ENCODE measurements at regions not wholly inside any gene's neighbourhood (a gene's known extent, or its start where the extent isn't known, plus 50 kb on each side); places are given as distances from the start of the nearest gene placed in this dataset.
"Not testable (repeated sequence)": the region's sequence is repeated elsewhere in the genome, so short reads cannot be mapped to it uniquely, and the experiment has no call there.

DNA sequence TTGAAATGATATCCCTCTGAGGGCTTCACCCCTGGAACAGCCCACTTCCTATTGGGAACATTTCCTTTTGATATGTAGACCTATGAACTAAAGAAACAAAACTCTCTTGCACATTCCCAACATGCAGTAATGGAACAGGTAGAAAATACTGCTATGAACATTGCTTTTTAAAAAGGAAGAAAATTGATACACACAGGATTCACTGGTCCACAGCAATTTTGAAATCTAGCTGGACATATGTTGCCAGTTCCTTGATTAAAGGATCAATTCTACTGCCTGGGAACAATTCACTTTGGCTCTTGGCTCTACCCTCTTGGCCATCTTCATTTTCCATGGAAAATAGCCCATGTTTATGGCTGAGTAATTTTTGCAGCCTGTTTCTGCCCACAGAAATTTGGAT lies 74.9 kb upstream of the ZNF280D start:
- no peak for DNase-seq

DNA sequence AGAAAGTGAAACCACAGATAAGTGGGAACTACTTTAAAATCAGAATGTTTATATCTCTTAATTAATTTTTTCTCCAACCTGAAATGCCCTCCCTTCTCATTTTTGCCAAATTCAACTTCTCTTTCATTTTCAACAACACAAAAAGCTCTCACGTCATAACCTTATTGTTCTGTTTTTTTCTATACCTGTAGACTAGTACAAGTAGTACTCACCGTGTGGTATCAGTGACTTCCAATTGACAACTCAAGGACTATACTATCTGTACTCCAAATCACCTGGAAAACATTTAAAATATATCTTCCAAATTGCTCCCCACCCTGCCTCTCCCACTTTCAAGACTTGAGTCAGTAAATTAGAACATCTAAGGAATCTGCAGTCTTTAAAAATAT lies 72.8 kb upstream of the ZNF280D start:
- no peak for DNase-seq

DNA sequence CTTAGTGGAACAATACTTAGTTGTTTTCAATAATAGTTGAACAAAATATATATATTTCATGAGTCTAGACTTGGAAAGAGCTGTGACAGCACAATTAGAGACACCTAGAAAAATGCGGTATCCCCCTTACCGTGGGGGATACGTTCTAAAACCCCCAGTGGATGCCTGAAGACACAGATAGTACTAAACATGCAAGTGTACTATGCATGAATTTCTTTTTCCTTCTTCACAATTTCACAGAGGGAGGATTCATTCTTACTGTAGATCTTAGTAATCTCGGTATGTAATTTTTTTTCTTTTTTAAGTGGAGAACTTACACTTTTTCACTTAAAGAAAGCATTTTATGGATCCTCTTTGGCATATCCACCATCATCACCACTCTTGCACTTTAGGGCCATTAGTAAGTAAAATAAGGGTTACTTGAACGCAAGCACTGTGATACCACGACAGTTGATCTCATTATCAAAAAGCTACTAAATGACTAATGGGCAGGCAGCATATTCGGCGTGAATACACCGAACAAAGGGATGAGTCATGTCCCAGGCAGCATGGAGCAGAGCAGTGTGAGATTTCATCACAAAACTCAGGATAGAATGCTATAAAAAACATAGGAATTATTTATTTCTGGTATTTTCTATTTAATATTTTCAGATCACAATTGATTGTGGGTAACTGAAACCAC lies 72.3 kb upstream of the ZNF280D start:
- DNase-seq: no peak

DNA sequence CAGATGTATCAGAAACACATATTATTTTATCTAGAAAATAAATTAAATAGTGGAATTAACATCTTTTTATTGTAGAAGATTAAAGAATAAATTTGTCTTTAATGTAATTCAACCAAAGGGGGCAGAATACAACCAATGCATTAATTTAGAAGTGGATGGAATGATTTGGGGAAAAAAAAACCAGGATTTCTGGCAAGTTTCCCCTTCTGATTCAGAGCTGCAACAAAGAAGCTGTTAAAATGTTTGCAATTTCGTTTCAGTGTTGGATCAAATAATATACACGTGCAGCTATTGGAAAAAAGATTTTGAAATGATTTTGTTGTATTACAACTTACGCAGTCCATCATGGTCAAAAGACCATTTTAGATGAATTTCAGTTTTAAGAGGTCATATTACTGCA lies 71.6 kb upstream of the ZNF280D start:
- DNase-seq: no peak

DNA sequence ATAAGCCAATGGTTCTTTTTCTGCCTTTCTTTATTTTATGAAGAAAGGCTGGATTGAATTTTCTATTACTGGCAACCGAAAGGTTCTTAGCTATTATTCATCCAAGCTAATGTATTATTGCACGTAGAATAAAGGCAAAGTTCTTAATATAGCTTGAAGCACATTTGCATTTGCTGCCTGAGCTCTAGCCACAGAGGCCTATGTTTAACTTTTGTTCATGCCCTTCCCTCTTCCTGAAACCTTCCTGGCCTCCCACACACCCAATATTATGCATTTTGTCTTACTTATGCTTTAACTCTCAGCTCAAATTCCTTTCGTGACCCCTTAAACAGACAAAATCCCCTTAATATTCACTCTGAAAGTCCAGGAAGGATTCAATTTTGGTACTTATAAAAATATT lies 71.0 kb upstream of the ZNF280D start:
- no peak for DNase-seq

DNA sequence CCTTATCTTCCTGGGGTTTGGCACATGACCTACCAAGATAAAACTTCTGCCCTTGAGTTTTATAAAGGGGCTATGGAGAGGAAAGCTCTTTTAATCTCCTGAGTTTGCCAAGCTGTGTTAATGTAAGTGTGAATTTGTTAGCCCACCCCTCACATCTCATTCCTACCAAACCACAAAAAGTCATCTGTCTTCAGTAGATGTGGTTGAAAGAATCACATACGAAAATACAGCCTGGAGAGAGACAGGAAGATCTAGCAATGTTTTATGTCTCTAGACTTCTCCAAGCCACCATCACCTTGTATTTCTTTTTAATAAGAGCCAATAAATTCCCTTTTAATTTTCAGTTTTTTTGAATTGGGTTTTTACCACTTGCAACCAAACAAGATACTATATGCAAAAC lies 68.9 kb upstream of the ZNF280D start:
- DNase-seq: no peak

DNA sequence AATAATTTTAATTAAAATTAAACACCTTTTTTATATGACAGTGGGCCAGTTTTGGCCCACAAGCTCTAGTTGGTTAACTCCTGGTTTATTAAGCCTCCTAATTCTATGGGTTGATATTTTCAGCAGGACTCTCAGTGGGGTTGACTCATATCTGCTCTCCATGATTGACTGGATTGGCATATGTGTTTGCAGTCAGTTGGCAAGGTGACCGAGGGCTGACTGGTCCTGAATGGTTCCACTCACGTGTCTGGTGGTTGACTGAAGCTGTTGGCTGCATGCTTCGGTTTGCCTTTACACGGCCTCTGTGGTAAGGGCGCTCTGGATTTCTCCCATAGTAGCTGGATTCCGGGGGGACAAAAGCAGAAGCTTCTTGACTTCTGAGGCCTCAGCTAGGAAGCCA lies 65.3 kb upstream of the ZNF280D start:
- DNase-seq: no peak

DNA sequence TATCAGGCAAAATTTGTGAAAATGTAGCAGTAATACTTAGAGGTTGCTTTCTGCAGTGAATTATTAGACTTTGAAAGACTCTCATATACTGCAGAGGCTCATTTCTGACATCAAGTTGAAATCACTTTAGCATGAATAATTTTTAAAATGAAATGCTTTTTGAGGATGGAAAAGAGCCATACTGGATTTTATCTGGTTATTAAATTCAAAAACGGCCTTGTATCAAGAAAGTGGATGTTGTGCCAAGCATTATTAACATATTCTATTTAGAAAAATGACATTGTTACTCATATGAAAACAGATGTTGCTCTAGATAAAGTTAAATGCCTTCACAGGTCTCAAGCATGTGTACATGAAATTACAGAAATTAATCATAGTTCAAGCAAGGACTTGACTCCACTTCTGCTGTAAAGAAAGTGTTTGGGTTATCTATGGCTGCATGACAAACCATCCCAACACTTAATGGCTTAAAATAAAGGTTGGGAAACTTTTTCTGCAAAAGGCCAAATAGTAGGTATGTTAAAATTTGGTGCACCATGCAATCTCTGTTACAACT lies 64.5 kb upstream of the ZNF280D start:
- no peak for DNase-seq

DNA sequence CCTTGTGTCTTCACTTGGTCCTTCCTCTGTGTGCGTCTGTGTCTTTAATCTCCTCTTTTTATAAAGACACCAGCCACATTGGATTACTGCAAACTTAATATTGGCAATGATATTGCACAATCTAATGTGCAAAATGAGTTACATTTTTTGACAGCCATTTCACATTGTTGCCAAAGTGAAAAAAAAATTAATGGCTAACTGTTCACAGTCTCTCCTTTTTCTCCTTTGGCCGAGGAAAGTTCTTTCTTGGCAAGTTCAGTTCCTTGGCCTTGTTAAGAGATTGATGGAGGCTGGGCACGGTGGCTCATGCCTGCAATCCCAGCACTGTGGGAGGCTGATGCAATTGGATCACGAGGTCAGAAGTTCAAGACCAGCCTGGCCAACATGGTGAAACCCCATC lies 62.2 kb upstream of the ZNF280D start:
- DNase-seq: no peak

DNA sequence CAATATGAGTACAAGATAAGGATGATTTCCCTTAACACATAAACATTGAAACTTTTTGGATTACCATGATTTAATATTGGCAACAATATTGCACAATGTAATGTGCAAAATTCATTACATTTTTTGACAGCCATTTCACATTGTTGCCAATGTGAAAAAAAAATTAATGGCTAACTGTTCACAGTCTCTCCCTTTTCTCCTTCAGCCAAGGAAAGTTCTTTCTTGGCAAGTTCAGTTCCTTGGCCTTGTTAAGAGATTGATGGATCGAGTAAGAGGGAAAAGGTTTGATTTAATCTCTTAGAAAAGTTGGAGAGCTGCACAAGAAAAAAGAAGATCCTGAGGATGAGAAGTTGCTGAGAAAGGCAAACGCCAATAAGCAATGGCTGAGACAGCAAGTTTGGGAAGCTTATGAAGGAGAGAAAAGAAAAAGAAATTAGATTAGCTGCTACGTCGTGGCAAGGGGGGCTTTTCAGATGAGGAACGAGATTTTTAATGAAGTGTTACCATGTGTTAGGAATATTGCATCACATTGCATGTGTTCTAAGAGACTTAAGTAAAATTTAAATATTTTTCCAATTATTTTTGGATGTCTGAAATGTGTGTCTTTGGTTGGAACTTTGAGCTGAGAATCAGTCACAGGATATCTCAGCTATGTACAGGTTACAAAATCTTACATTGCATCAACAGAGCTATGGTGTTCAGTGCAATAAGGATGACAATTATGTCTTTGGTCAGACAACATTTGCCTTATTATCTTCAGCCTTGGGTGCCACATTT lies 61.4 kb upstream of the ZNF280D start:
- no peak for DNase-seq

DNA sequence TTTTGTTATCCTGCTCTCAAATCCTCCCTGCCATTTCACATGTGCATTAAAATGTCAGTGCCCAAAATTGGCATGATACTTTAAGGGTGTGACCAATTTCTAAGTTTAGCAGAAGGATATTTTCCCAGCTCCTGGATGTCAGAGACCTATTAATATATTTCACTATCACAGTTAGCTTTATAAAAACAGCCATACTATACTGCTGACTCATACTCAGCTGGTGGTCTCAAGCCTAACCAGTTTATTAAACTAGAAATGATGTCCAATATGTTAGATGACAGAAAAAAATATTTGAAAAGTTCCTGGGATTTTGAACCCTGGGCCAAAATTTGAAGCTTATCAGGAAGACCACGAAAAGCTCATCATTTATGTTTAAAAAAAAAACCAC lies 60.9 kb upstream of the ZNF280D start:
- DNase-seq: no peak

DNA sequence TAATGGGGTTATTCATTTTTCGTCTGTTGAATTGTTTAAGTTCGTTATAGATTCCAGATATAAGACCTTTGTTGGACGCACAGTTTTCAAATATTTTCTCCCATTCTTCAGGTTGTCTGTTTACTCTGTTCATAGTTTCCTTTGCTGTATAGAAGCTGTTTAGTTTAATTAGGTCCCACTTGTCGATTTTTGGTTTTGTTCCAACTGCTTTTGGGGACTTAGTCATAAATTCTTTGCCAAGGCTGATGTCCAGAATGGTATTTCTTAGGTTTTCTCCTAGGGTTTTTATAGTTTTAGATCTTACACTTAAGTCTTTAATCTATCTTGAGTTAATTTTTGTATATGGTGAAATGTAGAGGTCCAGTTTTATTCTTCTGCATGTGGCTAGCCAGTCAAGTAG lies 58.9 kb upstream of the ZNF280D start:
- no peak for DNase-seq

DNA sequence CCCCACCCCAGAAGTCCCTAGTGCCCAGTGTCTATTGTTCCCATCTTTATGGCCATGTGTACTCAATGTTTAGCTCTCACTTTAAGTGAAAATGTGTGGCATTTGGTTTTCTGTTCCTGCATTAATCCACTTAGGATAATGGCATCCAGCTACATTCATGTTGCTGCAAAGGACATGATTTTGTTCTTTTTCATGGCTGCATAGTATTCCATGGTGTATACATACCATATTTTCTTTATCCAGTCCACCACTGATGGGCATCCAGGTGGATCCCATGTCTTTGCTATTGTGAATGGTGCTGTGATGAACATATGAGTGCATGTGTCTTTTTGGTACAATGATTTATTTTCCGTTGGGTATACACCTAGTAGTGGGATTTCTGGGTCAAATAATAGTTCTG lies 58.2 kb upstream of the ZNF280D start:
- DNase-seq: not testable (repeated sequence)

DNA sequence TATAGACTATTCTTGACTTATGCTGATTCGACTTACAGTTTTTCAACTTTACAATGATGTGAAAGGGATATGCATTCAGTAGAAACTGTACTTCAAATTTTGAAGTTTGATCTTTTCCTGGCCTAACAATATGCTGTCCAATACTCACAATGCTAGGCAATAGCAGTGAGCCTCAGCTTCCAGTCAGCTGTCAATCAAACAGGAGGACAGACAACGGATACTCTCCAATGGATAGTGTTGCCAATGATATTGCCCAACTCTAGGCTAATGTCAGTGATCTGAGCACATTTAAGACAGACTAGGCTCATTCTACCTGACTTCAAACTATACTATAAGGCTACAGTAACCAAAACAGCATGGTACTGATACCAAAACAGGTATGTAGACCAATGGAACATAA lies 55.0 kb upstream of the ZNF280D start:
- no peak for DNase-seq

DNA sequence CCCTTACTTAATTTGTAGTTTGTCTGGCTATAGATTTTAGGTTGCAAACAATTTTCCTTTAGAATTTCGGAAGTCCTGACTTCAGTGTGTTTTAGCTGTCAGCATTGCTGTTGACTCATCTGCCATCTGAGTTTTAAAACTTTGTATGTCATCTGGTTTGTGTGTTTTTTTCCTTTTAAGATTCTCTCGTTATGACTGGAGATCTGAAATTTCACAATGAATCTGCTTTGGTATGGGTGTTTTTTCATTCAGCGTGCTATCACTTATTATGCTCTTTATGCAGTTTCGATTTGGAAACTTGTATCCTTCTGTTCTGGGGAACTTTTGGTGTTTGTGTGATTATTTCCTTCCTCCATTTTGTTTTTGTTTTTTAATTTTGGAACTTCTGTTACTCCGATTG lies 53.7 kb upstream of the ZNF280D start:
- DNase-seq: no peak

DNA sequence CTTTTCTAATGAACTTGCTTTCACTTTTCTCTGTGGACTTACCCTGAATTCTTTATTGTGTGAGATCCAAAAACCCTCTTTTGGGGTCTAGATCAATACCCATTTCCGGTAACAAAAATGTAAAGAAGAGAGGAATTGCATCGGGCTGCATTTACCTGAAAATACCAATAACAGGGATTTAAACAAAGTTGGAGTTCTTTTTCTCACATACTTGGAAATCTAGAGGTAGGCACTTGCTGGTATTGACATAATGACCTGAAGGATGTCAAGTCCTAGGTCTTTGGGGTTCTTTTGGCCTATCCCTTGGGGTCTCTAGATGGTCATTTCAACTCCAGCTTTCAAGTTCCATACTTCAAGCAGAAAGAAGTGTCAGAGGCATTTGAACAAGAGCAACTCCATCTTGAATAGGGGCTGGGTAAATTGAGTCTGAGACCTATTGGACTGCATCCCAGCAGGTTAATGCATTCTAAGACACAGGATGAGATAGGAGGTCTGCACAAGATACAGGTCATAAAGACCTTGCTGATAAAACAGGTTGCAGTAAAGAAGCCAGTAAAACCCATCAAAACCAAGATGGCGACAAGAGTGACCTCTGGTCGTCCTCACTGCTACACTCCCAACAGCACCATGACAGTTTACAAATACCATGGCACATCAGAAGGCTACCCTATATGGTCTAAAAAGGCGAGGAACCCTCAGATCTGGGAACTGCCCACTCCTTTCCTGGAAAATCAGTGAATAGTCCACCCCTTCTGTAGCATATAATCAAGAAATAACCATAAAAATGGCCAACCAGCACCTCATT lies 50.8 kb upstream of the ZNF280D start:
- DNase-seq: no peak

DNA sequence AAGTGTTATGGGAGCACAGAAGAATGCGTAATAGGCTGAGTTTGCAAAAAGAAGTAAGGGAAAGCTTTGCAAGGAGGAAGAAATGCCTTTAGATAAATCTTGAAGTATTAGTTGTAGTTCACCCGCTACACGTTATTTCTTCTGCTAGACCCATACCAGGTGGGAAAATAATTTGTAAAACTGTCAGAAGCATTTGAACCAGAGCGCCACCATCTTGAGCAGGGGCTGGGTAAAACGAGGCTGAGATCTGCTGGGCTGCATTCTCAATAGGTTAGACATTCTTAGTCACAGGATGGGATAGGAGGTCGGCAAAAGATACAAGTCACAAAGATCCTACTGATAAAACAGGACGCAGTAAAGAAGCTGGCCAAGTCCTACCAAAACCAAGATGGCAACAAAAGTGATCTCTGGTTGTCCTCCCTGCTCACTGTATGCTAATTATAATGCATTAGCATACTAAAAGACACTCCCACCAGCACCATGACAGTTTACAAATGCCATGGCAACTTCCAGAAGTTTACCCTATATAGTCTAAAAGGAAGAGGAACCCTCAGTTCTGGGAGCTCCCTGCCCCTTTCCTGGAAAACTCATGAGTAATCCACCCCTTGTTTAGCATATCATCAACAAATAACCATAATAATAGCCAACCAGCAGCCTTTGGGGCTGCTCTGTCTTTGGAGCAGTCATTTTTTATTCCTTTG lies 50.0 kb upstream of the ZNF280D start:
- DNase-seq: no peak
